ENCODE measurements at regions not wholly inside any gene's neighbourhood (a gene's known extent, or its start where the extent isn't known, plus 50 kb on each side); places are given as distances from the start of the nearest gene placed in this dataset.

DNA sequence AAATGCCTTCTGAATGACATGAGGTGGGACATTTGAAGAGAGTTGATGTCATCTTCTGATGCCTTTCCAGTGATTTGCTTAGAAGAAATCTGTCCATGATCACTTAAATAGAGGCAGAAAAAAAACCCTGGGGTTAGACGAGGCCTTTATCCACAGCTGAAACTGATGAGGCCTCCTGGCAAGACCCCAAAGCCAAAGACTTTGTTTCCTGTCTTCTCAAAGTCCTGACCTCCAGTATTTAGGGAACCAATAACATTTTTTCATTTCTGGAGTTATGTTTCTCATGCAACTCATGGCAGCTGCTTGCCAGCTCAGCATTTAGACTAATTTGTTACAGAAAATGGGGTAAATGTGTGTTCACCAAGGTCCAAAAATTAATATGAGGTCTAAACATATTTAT, 248.0 kb upstream of the PRDM1 start:
- Histone ChIP-seq H3K4me1 (ENCODE audit: insufficient read depth, poor library complexity, severe bottlenecking) (no peaks in the 10 kb centered on the region), H3K36me3 (ENCODE audit: low read depth) (no peaks in the 10 kb centered on the region), H3K4me3 (ENCODE audit: severe bottlenecking) (no peak overlapping the region), H3K27me3 (ENCODE audit: insufficient read depth, poor library complexity, severe bottlenecking) (no peaks in the 10 kb centered on the region), H3K27ac (ENCODE audit: poor library complexity, severe bottlenecking) (no peak overlapping the region), H3K9me3 (ENCODE audit: severe bottlenecking) (no peaks in the 10 kb centered on the region)
- TF ChIP-seq, protein P1, sequence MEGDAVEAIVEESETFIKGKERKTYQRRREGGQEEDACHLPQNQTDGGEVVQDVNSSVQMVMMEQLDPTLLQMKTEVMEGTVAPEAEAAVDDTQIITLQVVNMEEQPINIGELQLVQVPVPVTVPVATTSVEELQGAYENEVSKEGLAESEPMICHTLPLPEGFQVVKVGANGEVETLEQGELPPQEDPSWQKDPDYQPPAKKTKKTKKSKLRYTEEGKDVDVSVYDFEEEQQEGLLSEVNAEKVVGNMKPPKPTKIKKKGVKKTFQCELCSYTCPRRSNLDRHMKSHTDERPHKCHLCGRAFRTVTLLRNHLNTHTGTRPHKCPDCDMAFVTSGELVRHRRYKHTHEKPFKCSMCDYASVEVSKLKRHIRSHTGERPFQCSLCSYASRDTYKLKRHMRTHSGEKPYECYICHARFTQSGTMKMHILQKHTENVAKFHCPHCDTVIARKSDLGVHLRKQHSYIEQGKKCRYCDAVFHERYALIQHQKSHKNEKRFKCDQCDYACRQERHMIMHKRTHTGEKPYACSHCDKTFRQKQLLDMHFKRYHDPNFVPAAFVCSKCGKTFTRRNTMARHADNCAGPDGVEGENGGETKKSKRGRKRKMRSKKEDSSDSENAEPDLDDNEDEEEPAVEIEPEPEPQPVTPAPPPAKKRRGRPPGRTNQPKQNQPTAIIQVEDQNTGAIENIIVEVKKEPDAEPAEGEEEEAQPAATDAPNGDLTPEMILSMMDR (IDR thresholded peaks at IDR 0.05; ENCODE audit: poor library complexity, severe bottlenecking), result no peak
- ATAC-seq (ENCODE audit: low read depth) (no peak), DNase-seq (ENCODE audit: low spot score) (no peak)

DNA sequence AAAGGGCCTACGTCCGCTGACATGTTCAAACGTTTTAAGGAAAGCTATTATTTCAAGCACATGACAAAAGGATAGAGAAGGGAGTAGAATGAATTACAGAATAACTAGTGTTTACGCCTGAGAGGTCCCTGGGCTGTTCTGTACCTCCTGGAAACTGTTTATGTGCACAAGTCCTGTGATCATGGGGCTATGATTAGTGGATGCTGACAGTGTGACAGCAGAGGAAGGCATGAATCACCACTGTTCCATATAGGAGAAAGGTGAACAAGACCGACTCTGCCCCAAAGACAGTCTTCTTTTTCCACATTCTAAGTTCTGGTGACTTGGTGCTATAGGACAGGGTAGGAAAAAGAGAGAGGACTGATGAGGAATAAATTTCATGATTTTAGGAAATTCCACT, 249.2 kb upstream of the PRDM1 start:
- Histone ChIP-seq H3K36me3 (ENCODE audit: low read depth) (no peaks in the 10 kb centered on the region), H3K27ac (ENCODE audit: poor library complexity, severe bottlenecking) (no peak overlapping the region), H3K4me3 (ENCODE audit: severe bottlenecking) (no peak overlapping the region), H3K27me3 (ENCODE audit: insufficient read depth, poor library complexity, severe bottlenecking) (no peaks in the 10 kb centered on the region), H3K9me3 (ENCODE audit: severe bottlenecking) (no peaks in the 10 kb centered on the region), H3K4me1 (ENCODE audit: insufficient read depth, poor library complexity, severe bottlenecking) (no peaks in the 10 kb centered on the region)
- ATAC-seq (ENCODE audit: low read depth) (no peak), DNase-seq (ENCODE audit: low spot score) (no peak)
- TF ChIP-seq, protein P1 (IDR thresholded peaks at IDR 0.05; ENCODE audit: poor library complexity, severe bottlenecking), result no peak

DNA sequence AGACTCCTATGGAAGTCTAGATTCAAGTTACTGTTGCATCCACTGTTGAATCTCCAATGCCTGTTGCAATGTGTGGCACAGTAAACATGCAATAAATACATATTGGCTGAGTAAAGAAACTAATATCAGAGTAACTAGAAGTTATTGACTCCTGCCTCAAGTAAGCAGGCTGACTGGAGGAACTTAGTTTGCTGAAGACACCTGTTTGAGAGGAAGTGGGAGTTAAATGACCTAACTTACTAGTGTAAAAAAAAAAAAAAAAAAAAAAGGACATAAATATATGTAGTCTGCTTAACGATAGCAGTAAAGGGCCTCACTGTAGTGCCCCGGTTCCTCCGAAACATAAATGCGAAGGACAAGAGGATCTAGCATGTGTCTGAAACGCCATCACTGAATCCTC, 249.8 kb upstream of the PRDM1 start:
- Histone ChIP-seq H3K4me1 (ENCODE audit: insufficient read depth, poor library complexity, severe bottlenecking) (no peaks in the 10 kb centered on the region), H3K36me3 (ENCODE audit: low read depth) (no peaks in the 10 kb centered on the region), H3K9me3 (ENCODE audit: severe bottlenecking) (no peaks in the 10 kb centered on the region), H3K27me3 (ENCODE audit: insufficient read depth, poor library complexity, severe bottlenecking) (no peaks in the 10 kb centered on the region), H3K4me3 (ENCODE audit: severe bottlenecking) (no peak overlapping the region), H3K27ac (ENCODE audit: poor library complexity, severe bottlenecking) (no peak overlapping the region)
- DNase-seq (ENCODE audit: low spot score), result no peak
- TF ChIP-seq, protein P1 (IDR thresholded peaks at IDR 0.05; ENCODE audit: poor library complexity, severe bottlenecking), result no peak
- no peak for ATAC-seq (ENCODE audit: low read depth)

DNA sequence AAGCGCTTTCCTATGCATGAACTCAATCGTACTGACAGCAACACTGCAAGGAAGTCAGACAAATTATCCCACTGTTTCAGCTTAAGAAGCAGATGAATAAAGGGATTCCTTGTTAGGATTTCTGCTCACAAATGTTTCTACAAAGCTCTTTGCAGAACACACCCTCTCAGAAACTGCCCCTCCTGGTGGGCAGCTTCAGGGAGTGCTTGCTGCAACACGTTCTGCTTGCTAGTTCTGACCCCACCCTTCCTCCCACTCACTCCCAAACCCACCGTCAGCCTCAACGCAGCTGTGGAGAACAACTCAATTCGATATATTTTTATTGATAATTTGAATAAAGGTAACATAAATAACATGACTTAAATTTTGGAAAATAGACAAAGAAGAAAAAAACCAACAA, 250.8 kb upstream of the PRDM1 start:
- H3K4me3 ChIP-seq (ENCODE audit: severe bottlenecking), result no peak overlapping the region
- H3K4me1 ChIP-seq (ENCODE audit: insufficient read depth, poor library complexity, severe bottlenecking), result no peaks in the 10 kb centered on the region
- H3K27ac ChIP-seq (ENCODE audit: poor library complexity, severe bottlenecking), result no peak overlapping the region
- H3K27me3 ChIP-seq (ENCODE audit: insufficient read depth, poor library complexity, severe bottlenecking), result no peaks in the 10 kb centered on the region
- H3K36me3 ChIP-seq (ENCODE audit: low read depth), result no peaks in the 10 kb centered on the region
- TF ChIP-seq, protein P1 (IDR thresholded peaks at IDR 0.05; ENCODE audit: poor library complexity, severe bottlenecking), result peak; percentile 29
- DNase-seq (ENCODE audit: low spot score) (no peak), ATAC-seq (ENCODE audit: low read depth) (no peak)
- no peaks in the 10 kb centered on the region for H3K9me3 ChIP-seq (ENCODE audit: severe bottlenecking)

DNA sequence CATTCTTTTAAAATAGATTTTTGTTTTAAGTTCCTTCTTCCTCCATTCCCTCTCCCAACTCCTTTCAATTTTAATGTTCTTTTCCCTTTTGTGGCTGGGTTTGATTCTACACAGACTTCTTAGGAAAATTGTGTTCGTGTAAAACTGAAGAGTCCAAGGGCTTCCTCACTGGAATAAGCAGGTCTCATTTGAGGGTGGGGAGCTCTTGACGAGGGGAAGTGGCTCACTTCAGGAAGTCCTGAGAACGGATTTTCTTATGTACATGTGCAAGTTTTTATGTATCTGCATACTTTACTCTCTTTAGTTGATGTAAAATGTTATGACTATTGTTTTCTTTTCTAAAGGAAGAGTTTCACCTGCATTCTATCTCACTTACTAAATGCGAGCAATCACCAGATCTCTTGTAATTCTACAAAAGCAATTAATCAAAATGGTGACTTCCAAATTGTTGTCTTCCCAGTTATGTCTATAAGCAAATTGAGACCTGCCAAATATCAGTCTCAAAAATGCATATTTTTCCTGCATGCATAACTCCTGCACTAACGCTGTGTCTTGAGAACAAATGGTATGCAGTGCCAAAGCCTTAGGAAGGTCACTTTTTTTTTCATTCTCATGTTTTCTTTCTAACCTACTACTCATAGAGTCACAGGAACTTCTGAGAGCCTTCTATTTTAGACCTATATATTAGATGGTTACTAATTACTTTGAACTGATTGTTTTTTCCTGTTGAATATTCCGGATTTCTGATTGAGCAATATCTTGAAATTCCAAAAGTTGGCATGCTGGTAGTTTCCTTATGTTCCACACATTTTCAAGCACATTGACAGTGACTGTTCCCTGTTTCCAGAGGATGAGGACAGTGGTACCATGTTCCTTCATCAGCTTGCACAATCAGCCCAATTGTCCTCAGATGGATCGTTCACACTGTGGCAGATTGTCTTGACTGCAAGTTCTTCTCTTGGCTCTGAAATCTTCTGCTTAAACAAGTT, 251.9 kb upstream of the PRDM1 start:
- H3K27me3 ChIP-seq (ENCODE audit: insufficient read depth, poor library complexity, severe bottlenecking), result no peaks in the 10 kb centered on the region
- no peak overlapping the region for H3K4me3 ChIP-seq (ENCODE audit: severe bottlenecking)
- TF ChIP-seq, protein P1 (IDR thresholded peaks at IDR 0.05; ENCODE audit: poor library complexity, severe bottlenecking), result no peak
- H3K4me1 ChIP-seq (ENCODE audit: insufficient read depth, poor library complexity, severe bottlenecking), result no peaks in the 10 kb centered on the region
- no peak for DNase-seq (ENCODE audit: low spot score)
- no peak overlapping the region for H3K27ac ChIP-seq (ENCODE audit: poor library complexity, severe bottlenecking)
- no peak for ATAC-seq (ENCODE audit: low read depth)
- no peaks in the 10 kb centered on the region for H3K36me3 ChIP-seq (ENCODE audit: low read depth)
- no peaks in the 10 kb centered on the region for H3K9me3 ChIP-seq (ENCODE audit: severe bottlenecking)

Measured in RWPE2 (cell line).